ENCODE measurements at regions not wholly inside any gene's neighbourhood (a gene's known extent, or its start where the extent isn't known, plus 50 kb on each side); places are given as distances from the start of the nearest gene placed in this dataset.

GRCh38 chr10:111390813-111391563 is 314.2 kb downstream of the ADRA2A start:
- H3K27me3 ChIP-seq (ENCODE audit: control insufficient read depth in 1 of 2, insufficient read depth in 2 of 2, low read length in 2 of 2): no peaks in the 10 kb centered on the region
- no peaks in the 10 kb centered on the region for H3K9me3 ChIP-seq (ENCODE audit: control insufficient read depth in 2 of 2, insufficient read depth in 1 of 2, low read depth in 1 of 2, low read length in 1 of 2)
- no peaks in the 10 kb centered on the region for H3K36me3 ChIP-seq (ENCODE audit: control insufficient read depth in 2 of 2, insufficient read depth in 2 of 2, low read length in 1 of 2)
- WGBS, 2 donors: 68 to 74% methylated on average over 5 of the region's 5 CpGs
- H3K4me1 ChIP-seq (ENCODE audit: control insufficient read depth in 2 of 2, insufficient read depth in 2 of 2, low read length in 1 of 2): no peaks in the 10 kb centered on the region
- H3K4me3 ChIP-seq (ENCODE audit: low read depth in 1 of 2, low read length in 2 of 2): no peak overlapping the region
- no peak overlapping the region for H3K27ac ChIP-seq (ENCODE audit: low read depth in 2 of 2, low read length in 1 of 2)

- H3K27me3 ChIP-seq (ENCODE audit: control insufficient read depth in 1 of 2, insufficient read depth in 2 of 2, low read length in 2 of 2): no peaks in the 10 kb centered on the region
- H3K27ac ChIP-seq (ENCODE audit: low read depth in 2 of 2, low read length in 1 of 2): no peak overlapping the region
- no peaks in the 10 kb centered on the region for H3K4me1 ChIP-seq (ENCODE audit: control insufficient read depth in 2 of 2, insufficient read depth in 2 of 2, low read length in 1 of 2)
- no peaks in the 10 kb centered on the region for H3K9me3 ChIP-seq (ENCODE audit: control insufficient read depth in 2 of 2, insufficient read depth in 1 of 2, low read depth in 1 of 2, low read length in 1 of 2)
- no peak overlapping the region for H3K4me3 ChIP-seq (ENCODE audit: low read depth in 1 of 2, low read length in 2 of 2)
- no peaks in the 10 kb centered on the region for H3K36me3 ChIP-seq (ENCODE audit: control insufficient read depth in 2 of 2, insufficient read depth in 2 of 2, low read length in 1 of 2)
- WGBS, 2 donors: 18 to 37% methylated on average over 2 of the region's 2 CpGs
These were observed 315.3 kb downstream of the ADRA2A start for GRCh38 chr10:111392159-111392558.

- WGBS, 2 donors: 0 to 16% methylated on average over 1 of the region's 1 CpG
- no peak overlapping the region for H3K27ac ChIP-seq (ENCODE audit: low read depth in 2 of 2, low read length in 1 of 2)
- H3K36me3 ChIP-seq (ENCODE audit: control insufficient read depth in 2 of 2, insufficient read depth in 2 of 2, low read length in 1 of 2): no peaks in the 10 kb centered on the region
- no peaks in the 10 kb centered on the region for H3K4me1 ChIP-seq (ENCODE audit: control insufficient read depth in 2 of 2, insufficient read depth in 2 of 2, low read length in 1 of 2)
- no peaks in the 10 kb centered on the region for H3K27me3 ChIP-seq (ENCODE audit: control insufficient read depth in 1 of 2, insufficient read depth in 2 of 2, low read length in 2 of 2)
- H3K4me3 ChIP-seq (ENCODE audit: low read depth in 1 of 2, low read length in 2 of 2): no peak overlapping the region
- H3K9me3 ChIP-seq (ENCODE audit: control insufficient read depth in 2 of 2, insufficient read depth in 1 of 2, low read depth in 1 of 2, low read length in 1 of 2): no peaks in the 10 kb centered on the region
These were observed 316.1 kb downstream of the ADRA2A start for GRCh38 chr10:111392910-111393309.

GRCh38 chr10:111410740-111411139 is 333.9 kb downstream of the ADRA2A start:
- H3K36me3 ChIP-seq (ENCODE audit: control insufficient read depth in 2 of 2, insufficient read depth in 2 of 2, low read length in 1 of 2): no peaks in the 10 kb centered on the region
- H3K9me3 ChIP-seq (ENCODE audit: control insufficient read depth in 2 of 2, insufficient read depth in 1 of 2, low read depth in 1 of 2, low read length in 1 of 2): no peaks in the 10 kb centered on the region
- no peaks in the 10 kb centered on the region for H3K4me1 ChIP-seq (ENCODE audit: control insufficient read depth in 2 of 2, insufficient read depth in 2 of 2, low read length in 1 of 2)
- H3K4me3 ChIP-seq (ENCODE audit: low read depth in 1 of 2, low read length in 2 of 2): no peak overlapping the region
- H3K27ac ChIP-seq (ENCODE audit: low read depth in 2 of 2, low read length in 1 of 2): no peak overlapping the region
- no peaks in the 10 kb centered on the region for H3K27me3 ChIP-seq (ENCODE audit: control insufficient read depth in 1 of 2, insufficient read depth in 2 of 2, low read length in 2 of 2)
- 50 to 69% methylated on average over 3 of the region's 3 CpGs for WGBS, 2 donors

- WGBS, 2 donors: 81 to 82% methylated on average over 1 of the region's 1 CpG
- Histone ChIP-seq H3K36me3 (ENCODE audit: control insufficient read depth in 2 of 2, insufficient read depth in 2 of 2, low read length in 1 of 2) (no peaks in the 10 kb centered on the region), H3K27me3 (ENCODE audit: control insufficient read depth in 1 of 2, insufficient read depth in 2 of 2, low read length in 2 of 2) (no peaks in the 10 kb centered on the region), H3K4me3 (ENCODE audit: low read depth in 1 of 2, low read length in 2 of 2) (no peak overlapping the region), H3K4me1 (ENCODE audit: control insufficient read depth in 2 of 2, insufficient read depth in 2 of 2, low read length in 1 of 2) (peaks cover 0 to 4% of the 10 kb centered on the region in 2 donors), H3K9me3 (ENCODE audit: control insufficient read depth in 2 of 2, insufficient read depth in 1 of 2, low read depth in 1 of 2, low read length in 1 of 2) (no peaks in the 10 kb centered on the region), H3K27ac (ENCODE audit: low read depth in 2 of 2, low read length in 1 of 2) (no peak overlapping the region)
These were observed 348.6 kb downstream of the ADRA2A start for GRCh38 chr10:111425459-111425858.

GRCh38 chr10:111429288-111430028 is 352.6 kb downstream of the ADRA2A start:
- Histone ChIP-seq H3K27me3 (ENCODE audit: control insufficient read depth in 1 of 2, insufficient read depth in 2 of 2, low read length in 2 of 2) (no peaks in the 10 kb centered on the region), H3K4me3 (ENCODE audit: low read depth in 1 of 2, low read length in 2 of 2) (no peak overlapping the region), H3K36me3 (ENCODE audit: control insufficient read depth in 2 of 2, insufficient read depth in 2 of 2, low read length in 1 of 2) (no peaks in the 10 kb centered on the region), H3K9me3 (ENCODE audit: control insufficient read depth in 2 of 2, insufficient read depth in 1 of 2, low read depth in 1 of 2, low read length in 1 of 2) (no peaks in the 10 kb centered on the region), H3K27ac (ENCODE audit: low read depth in 2 of 2, low read length in 1 of 2) (peak overlapping the region in 1 of 2 donors; percentile 4), H3K4me1 (ENCODE audit: control insufficient read depth in 2 of 2, insufficient read depth in 2 of 2, low read length in 1 of 2) (peaks cover 0 to 4% of the 10 kb centered on the region in 2 donors)
- WGBS, 2 donors: 85 to 92% methylated on average over 3 of the region's 3 CpGs

- Histone ChIP-seq H3K4me1 (ENCODE audit: control insufficient read depth in 2 of 2, insufficient read depth in 2 of 2, low read length in 1 of 2) (peaks cover 0 to 4% of the 10 kb centered on the region in 2 donors), H3K27me3 (ENCODE audit: control insufficient read depth in 1 of 2, insufficient read depth in 2 of 2, low read length in 2 of 2) (no peaks in the 10 kb centered on the region), H3K9me3 (ENCODE audit: control insufficient read depth in 2 of 2, insufficient read depth in 1 of 2, low read depth in 1 of 2, low read length in 1 of 2) (no peaks in the 10 kb centered on the region), H3K27ac (ENCODE audit: low read depth in 2 of 2, low read length in 1 of 2) (no peak overlapping the region), H3K36me3 (ENCODE audit: control insufficient read depth in 2 of 2, insufficient read depth in 2 of 2, low read length in 1 of 2) (no peaks in the 10 kb centered on the region), H3K4me3 (ENCODE audit: low read depth in 1 of 2, low read length in 2 of 2) (no peak overlapping the region)
- WGBS, 2 donors: 80 to 83% methylated on average over 1 of the region's 1 CpG
These were observed 353.2 kb downstream of the ADRA2A start for GRCh38 chr10:111430070-111430469.

GRCh38 chr10:111432588-111432987 is 355.8 kb downstream of the ADRA2A start:
- no peak overlapping the region for H3K4me3 ChIP-seq (ENCODE audit: low read depth in 1 of 2, low read length in 2 of 2)
- no peak overlapping the region for H3K27ac ChIP-seq (ENCODE audit: low read depth in 2 of 2, low read length in 1 of 2)
- H3K4me1 ChIP-seq (ENCODE audit: control insufficient read depth in 2 of 2, insufficient read depth in 2 of 2, low read length in 1 of 2): peaks cover 0 to 4% of the 10 kb centered on the region in 2 donors
- no peaks in the 10 kb centered on the region for H3K36me3 ChIP-seq (ENCODE audit: control insufficient read depth in 2 of 2, insufficient read depth in 2 of 2, low read length in 1 of 2)
- no peaks in the 10 kb centered on the region for H3K9me3 ChIP-seq (ENCODE audit: control insufficient read depth in 2 of 2, insufficient read depth in 1 of 2, low read depth in 1 of 2, low read length in 1 of 2)
- H3K27me3 ChIP-seq (ENCODE audit: control insufficient read depth in 1 of 2, insufficient read depth in 2 of 2, low read length in 2 of 2): no peaks in the 10 kb centered on the region

GRCh38 chr10:111435871-111436270 is 359.0 kb downstream of the ADRA2A start:
- WGBS, 2 donors: 78 to 85% methylated on average over 1 of the region's 1 CpG
- H3K27ac ChIP-seq (ENCODE audit: low read depth in 2 of 2, low read length in 1 of 2): no peak overlapping the region
- no peaks in the 10 kb centered on the region for H3K27me3 ChIP-seq (ENCODE audit: control insufficient read depth in 1 of 2, insufficient read depth in 2 of 2, low read length in 2 of 2)
- H3K9me3 ChIP-seq (ENCODE audit: control insufficient read depth in 2 of 2, insufficient read depth in 1 of 2, low read depth in 1 of 2, low read length in 1 of 2): no peaks in the 10 kb centered on the region
- H3K4me3 ChIP-seq (ENCODE audit: low read depth in 1 of 2, low read length in 2 of 2): no peak overlapping the region
- no peaks in the 10 kb centered on the region for H3K4me1 ChIP-seq (ENCODE audit: control insufficient read depth in 2 of 2, insufficient read depth in 2 of 2, low read length in 1 of 2)
- H3K36me3 ChIP-seq (ENCODE audit: control insufficient read depth in 2 of 2, insufficient read depth in 2 of 2, low read length in 1 of 2): no peaks in the 10 kb centered on the region

Data from esophagus (tissue), 2 donors.